SK-N-SH (cell line): ENCODE measurements at regions not wholly inside any gene's neighbourhood (a gene's known extent, or its start where the extent isn't known, plus 50 kb on each side); places are given as distances from the start of the nearest gene placed in this dataset.

Source experiments
- CTCF ChIA-PET: fragments of 300-600, 350-600 bp; formaldehyde crosslinking; extraction: SDS; loops from one replicate; lab custom pipeline; 2021; lab: Yijun Ruan, JAX
- POLR2A ChIA-PET: fragments of 350-600 bp; sonication (Branson Sonifier 250); formaldehyde crosslinking; extraction: SDS; loops from one replicate; lab custom pipeline; 2020; ENCODE audit warnings: antibody characterized with exemption, inconsistent platforms; lab: Yijun Ruan, JAX
- DNase-seq: peaks from one replicate; pipeline ENCODE4 v3.0.0; 2012
- H2AFZ ChIP-seq: fragments of 200-600 bp; sonication (generic); 2 replicates; pipeline ENCODE4 v1.8.1; 2016; ENCODE audit warnings: antibody characterized with exemption, mild to moderate bottlenecking, low read depth
- H3F3A ChIP-seq: fragments of 200-600 bp; sonication (generic); replicated peaks from 2 replicates; pipeline ENCODE3; 2016; ENCODE audit warnings: antibody characterized with exemption, mild to moderate bottlenecking; ENCODE audit not compliant: insufficient read depth
- H3K27ac ChIP-seq, 2 experiments: fragments of 200-500 bp in 1 of 2; fragments of 200-600 bp in 1 of 2; sonication (Bioruptor generic) in 1 of 2; sonication (generic), shearing (Covaris generic) in 1 of 2; 2 replicates each; pipeline versions ENCODE4 v1.5.1 to v1.6.1; 2014 to 2016; ENCODE audit warnings: low read depth in 2 of 2, inconsistent platforms in 1 of 2, low read length in 1 of 2, mild to moderate bottlenecking in 1 of 2, mixed read lengths in 1 of 2
- H3K27me3 ChIP-seq: fragments of 200-600 bp; sonication (generic), shearing (Covaris generic); 2 replicates; pipeline ENCODE4 v1.6.1; 2016; ENCODE audit warnings: mixed run types; ENCODE audit not compliant: insufficient read depth
- H3K36me3 ChIP-seq, 2 experiments: fragments of 200-500 bp in 1 of 2; fragments of 200-600 bp in 1 of 2; sonication (Bioruptor generic) in 1 of 2; sonication (generic) in 1 of 2; replicated peaks in 1 of 2; 2 replicates each; pipeline versions ENCODE3 to v1.5.1; 2014 to 2016; ENCODE audit warnings: low read length in 1 of 2, mild to moderate bottlenecking in 1 of 2; ENCODE audit not compliant: insufficient read depth in 2 of 2, control insufficient read depth in 1 of 2
- H3K4me1 ChIP-seq, 2 experiments: fragments of 200-500 bp in 1 of 2; fragments of 200-600 bp in 1 of 2; sonication (Bioruptor generic) in 1 of 2; sonication (generic), shearing (Covaris generic) in 1 of 2; 2 replicates each; pipeline versions ENCODE4 v1.5.1 to v1.6.1; 2014 to 2016; ENCODE audit warnings: low read depth in 1 of 2, low read length in 1 of 2, mixed run types in 1 of 2; ENCODE audit not compliant: insufficient read depth in 2 of 2, control insufficient read depth in 1 of 2
- H3K4me2 ChIP-seq: fragments of 200-600 bp; sonication (generic), shearing (Covaris generic); 2 replicates; pipeline ENCODE4 v1.6.1; 2017; ENCODE audit warnings: mixed run types
- H3K4me3 ChIP-seq, 2 experiments: fragments of 200-500 bp in 1 of 2; fragments of 200-600 bp in 1 of 2; sonication (Bioruptor generic) in 1 of 2; sonication (generic), shearing (Covaris generic) in 1 of 2; 2 replicates each; pipeline versions ENCODE4 v1.5.1 to v1.8.1; 2014 to 2016; ENCODE audit warnings: low read depth in 2 of 2, inconsistent platforms in 1 of 2, low read length in 1 of 2, mild to moderate bottlenecking in 1 of 2, mixed read lengths in 1 of 2, moderate library complexity in 1 of 2
- H3K79me2 ChIP-seq: fragments of 200-600 bp; sonication (generic); 2 replicates; pipeline ENCODE4 v1.8.1; 2017; ENCODE audit warnings: mild to moderate bottlenecking; ENCODE audit not compliant: insufficient read depth
- H3K9ac ChIP-seq: fragments of 200-600 bp; sonication (generic); 2 replicates; pipeline ENCODE4 v1.6.1; 2017; ENCODE audit warnings: mixed run types
- H3K9me2 ChIP-seq: fragments of 200-600 bp; sonication (generic); 2 replicates; pipeline ENCODE4 v1.6.1; 2017; ENCODE audit warnings: mixed run types
- H3K9me3 ChIP-seq: fragments of 200-600 bp; sonication (generic); 2 replicates; pipeline ENCODE4 v1.6.1; 2017; ENCODE audit warnings: mixed run types, mild to moderate bottlenecking, moderate library complexity
- H4K20me1 ChIP-seq: fragments of 200-600 bp; sonication (generic); 2 replicates; pipeline ENCODE4 v1.6.1; 2017; ENCODE audit warnings: mild to moderate bottlenecking, mixed run types; ENCODE audit not compliant: insufficient read depth
- FOSL2 ChIP-seq: IDR thresholded peaks from 2 replicates; pipeline ENCODE4 v1.4.0; 2012; ENCODE audit warnings: low read depth, mild to moderate bottlenecking, moderate library complexity, borderline replicate concordance
- FOXJ3 ChIP-seq: sonication (generic); formaldehyde crosslinking; IDR thresholded peaks from 2 replicates; pipeline ENCODE4 v1.5.1; 2020; ENCODE audit warnings: mild to moderate bottlenecking, missing genetic modification reagents
- JUND ChIP-seq: IDR thresholded peaks from 2 replicates; pipeline ENCODE4 v1.4.0; 2012
- MEF2A ChIP-seq: IDR thresholded peaks from 2 replicates; pipeline ENCODE4 v1.4.0; 2012; ENCODE audit warnings: low read depth, borderline replicate concordance
- MXI1 ChIP-seq: IDR thresholded peaks from 2 replicates; pipeline ENCODE4 v1.6.1; 2012; ENCODE audit warnings: mild to moderate bottlenecking, low read depth, low read length, improper control_type of control experiment
- RAD21 ChIP-seq: IDR thresholded peaks from 2 replicates; pipeline ENCODE4 v1.6.1; 2012; ENCODE audit warnings: mild to moderate bottlenecking, low read length
- RCOR1 ChIP-seq: fragments of 150-350 bp; IDR thresholded peaks from 2 replicates; pipeline ENCODE4 v1.6.1; 2017; ENCODE audit warnings: antibody characterized with exemption, low read length
- TAF1 ChIP-seq: IDR thresholded peaks from 2 replicates; pipeline ENCODE4 v1.6.1; 2012; ENCODE audit warnings: low read depth, mild to moderate bottlenecking, low read length, moderate library complexity, borderline replicate concordance
- TCF12 ChIP-seq: IDR thresholded peaks from 2 replicates; pipeline ENCODE4 v1.4.0; 2012
- USF1 ChIP-seq: IDR thresholded peaks from 2 replicates; pipeline ENCODE4 v1.4.0; 2012; ENCODE audit warnings: low read depth, borderline replicate concordance
- YY1 ChIP-seq: IDR thresholded peaks from 2 replicates; pipeline ENCODE4 v1.4.0; 2012; ENCODE audit warnings: low read depth, mild to moderate bottlenecking
- WGBS: methylation state at CpG from one replicate; pipeline ENCODE4 v1.1.6; 2017; ENCODE audit warnings: low lambda C conversion rate; 5-methylcytosine and 5-hydroxymethylcytosine counted together
- TF ChIP-seq, protein P1 (sequence below): IDR thresholded peaks from 2 replicates; pipeline ENCODE4 v1.6.1; 2012; ENCODE audit warnings: mild to moderate bottlenecking, low read depth, low read length, moderate library complexity

DNA sequence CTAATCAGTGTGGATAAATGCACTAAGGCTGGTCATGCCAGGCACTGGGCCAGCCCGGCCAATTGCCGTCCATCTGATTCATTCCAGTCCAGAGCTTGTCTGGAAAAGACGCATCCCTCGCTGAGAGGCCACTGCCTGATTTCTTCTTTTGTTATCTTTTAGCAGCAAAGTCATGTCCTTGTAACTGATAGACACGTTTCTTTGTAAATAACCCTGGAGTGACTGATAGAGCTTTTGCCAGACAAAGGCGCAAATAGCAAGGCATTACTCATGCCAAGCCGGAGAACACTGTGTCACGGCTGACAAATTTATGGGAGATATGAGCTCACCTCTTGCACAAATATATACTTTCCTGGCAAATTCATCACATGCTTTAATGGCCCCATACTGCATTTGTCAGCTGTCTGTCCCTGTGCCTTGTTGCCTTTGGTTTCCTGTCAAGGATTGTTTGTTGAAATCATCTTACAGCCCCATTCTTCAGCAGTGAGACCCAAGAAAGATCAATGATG is 164.4 kb downstream of the ETAA1 start (continued):
- TF ChIP-seq, protein P1, sequence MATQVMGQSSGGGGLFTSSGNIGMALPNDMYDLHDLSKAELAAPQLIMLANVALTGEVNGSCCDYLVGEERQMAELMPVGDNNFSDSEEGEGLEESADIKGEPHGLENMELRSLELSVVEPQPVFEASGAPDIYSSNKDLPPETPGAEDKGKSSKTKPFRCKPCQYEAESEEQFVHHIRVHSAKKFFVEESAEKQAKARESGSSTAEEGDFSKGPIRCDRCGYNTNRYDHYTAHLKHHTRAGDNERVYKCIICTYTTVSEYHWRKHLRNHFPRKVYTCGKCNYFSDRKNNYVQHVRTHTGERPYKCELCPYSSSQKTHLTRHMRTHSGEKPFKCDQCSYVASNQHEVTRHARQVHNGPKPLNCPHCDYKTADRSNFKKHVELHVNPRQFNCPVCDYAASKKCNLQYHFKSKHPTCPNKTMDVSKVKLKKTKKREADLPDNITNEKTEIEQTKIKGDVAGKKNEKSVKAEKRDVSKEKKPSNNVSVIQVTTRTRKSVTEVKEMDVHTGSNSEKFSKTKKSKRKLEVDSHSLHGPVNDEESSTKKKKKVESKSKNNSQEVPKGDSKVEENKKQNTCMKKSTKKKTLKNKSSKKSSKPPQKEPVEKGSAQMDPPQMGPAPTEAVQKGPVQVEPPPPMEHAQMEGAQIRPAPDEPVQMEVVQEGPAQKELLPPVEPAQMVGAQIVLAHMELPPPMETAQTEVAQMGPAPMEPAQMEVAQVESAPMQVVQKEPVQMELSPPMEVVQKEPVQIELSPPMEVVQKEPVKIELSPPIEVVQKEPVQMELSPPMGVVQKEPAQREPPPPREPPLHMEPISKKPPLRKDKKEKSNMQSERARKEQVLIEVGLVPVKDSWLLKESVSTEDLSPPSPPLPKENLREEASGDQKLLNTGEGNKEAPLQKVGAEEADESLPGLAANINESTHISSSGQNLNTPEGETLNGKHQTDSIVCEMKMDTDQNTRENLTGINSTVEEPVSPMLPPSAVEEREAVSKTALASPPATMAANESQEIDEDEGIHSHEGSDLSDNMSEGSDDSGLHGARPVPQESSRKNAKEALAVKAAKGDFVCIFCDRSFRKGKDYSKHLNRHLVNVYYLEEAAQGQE, result 0 out of 2 replicates have a peak, but pooled peaks have one; percentile 10
- TF ChIP-seq MEF2A (no peak), MXI1 (peak; percentile 54), YY1 (no peak; the same call in 1 of the 2 replicates)

- TF ChIP-seq FOSL2, result peak; percentile 51; the same call in 1 of the 2 replicates
- peak; percentile 8; the same call in 1 of the 2 replicates for TF ChIP-seq TCF12
- no peak for TF ChIP-seq RCOR1
- TF ChIP-seq JUND, result 0 out of 2 replicates have a peak, but pooled peaks have one; percentile 16
- TF ChIP-seq TAF1, result no peak
- peaks cover 37% of the 10 kb centered on the region for H3F3A ChIP-seq
- H3K4me2 ChIP-seq, result peak overlapping the region; percentile 11; the same call in 1 of the 2 replicates
- WGBS, result 44% methylated on average over 3 of the region's 3 CpGs
- H3K79me2 ChIP-seq, result no peaks in the 10 kb centered on the region
- H2AFZ ChIP-seq, result no peak overlapping the region
- ChIA-PET CTCF (no interaction called here), POLR2A (no interaction called here)
- peaks cover 20% of the 10 kb centered on the region in 2 experiments for H3K4me1 ChIP-seq
- H3K27ac ChIP-seq, result peak overlapping the region in 1 of 2 experiments; percentile 45; a peak in 3 of 4 replicates
- H4K20me1 ChIP-seq, result no peaks in the 10 kb centered on the region
- DNase-seq, result no peak
- H3K4me3 ChIP-seq, result no peak overlapping the region
- no peak overlapping the region for H3K9ac ChIP-seq
- no peaks in the 10 kb centered on the region for H3K9me3 ChIP-seq
- no peaks in the 10 kb centered on the region for H3K9me2 ChIP-seq
- H3K27me3 ChIP-seq, result no peaks in the 10 kb centered on the region
- H3K36me3 ChIP-seq, result no peaks in the 10 kb centered on the region
These were observed 166.9 kb downstream of the ETAA1 start for GRCh38 chr2:67564076-67564475.

GRCh38 chr2:67564626-67565025 is 167.5 kb downstream of the ETAA1 start:
- H3K27me3 ChIP-seq, result no peaks in the 10 kb centered on the region

More at GRCh38 chr2:67564626-67565025, 167.5 kb downstream of the ETAA1 start:
- Histone ChIP-seq H3K36me3 (no peaks in the 10 kb centered on the region), H3K4me2 (0 out of 2 replicates have a peak overlapping the region, but pooled peaks have one; percentile 11), H2AFZ (no peak overlapping the region), H3K9me2 (no peaks in the 10 kb centered on the region), H3K9me3 (no peaks in the 10 kb centered on the region), H3K4me3 (no peak overlapping the region), H3K79me2 (no peaks in the 10 kb centered on the region), H3K27ac (peak overlapping the region in 1 of 2 experiments; percentile 45; a peak in 1 of 4 replicates), H3K9ac (no peak overlapping the region), H4K20me1 (no peaks in the 10 kb centered on the region), H3K4me1 (peaks cover 20% of the 10 kb centered on the region in 2 experiments), H3F3A (peaks cover 37% of the 10 kb centered on the region)
- no peak for DNase-seq
- POLR2A ChIA-PET, result no interaction called here
- WGBS, result 83% methylated on average over 3 of the region's 3 CpGs
- TF ChIP-seq FOXJ3 (CRISPR knock-in tag) (no peak), RAD21 (no peak), USF1 (no peak)
- TF ChIP-seq, protein P1, result no peak
- CTCF ChIA-PET, result no interaction called here
